ENCODE measurements at regions not wholly inside any gene's neighbourhood (a gene's known extent, or its start where the extent isn't known, plus 50 kb on each side); places are given as distances from the start of the nearest gene placed in this dataset.
A peak's percentile ranks its signal among the peaks of the same experiment; 100 is the strongest.
"Not testable (repeated sequence)": the region's sequence is repeated elsewhere in the genome, so short reads cannot be mapped to it uniquely, and the experiment has no call there.

GRCh38 chr7:159207393-159207792, 62.7 kb upstream of the VIPR2 start:
- no peak for DNase-seq

GRCh38 chr7:159205833-159206232, 61.2 kb upstream of the VIPR2 start:
- no peak for DNase-seq

- no peak for DNase-seq
Observed at GRCh38 chr7:159204664-159205063, 60.0 kb upstream of the VIPR2 start.

- DNase-seq: not testable (repeated sequence)
Observed at GRCh38 chr7:159203253-159203652, 58.6 kb upstream of the VIPR2 start.

GRCh38 chr7:159201722-159202330, 57.2 kb upstream of the VIPR2 start:
- no peak for DNase-seq

GRCh38 chr7:159200421-159200820, 55.8 kb upstream of the VIPR2 start:
- DNase-seq: no peak

GRCh38 chr7:159198016-159198724, 53.5 kb upstream of the VIPR2 start:
- DNase-seq: no peak

- peak; percentile 40 for DNase-seq
Observed at GRCh38 chr7:159197066-159197975, 52.7 kb upstream of the VIPR2 start.

GRCh38 chr7:159196584-159196983, 51.9 kb upstream of the VIPR2 start:
- no peak for DNase-seq

GRCh38 chr7:159195946-159196345, 51.3 kb upstream of the VIPR2 start:
- DNase-seq: no peak
